Uterus (tissue), 3 donors: ENCODE measurements at regions not wholly inside any gene's neighbourhood (a gene's known extent, or its start where the extent isn't known, plus 50 kb on each side); places are given as distances from the start of the nearest gene placed in this dataset.

Experiments
- DNase-seq, 2 donors: peaks; one replicate each; pipeline ENCODE4 v3.0.0-alpha.2; 2019 to 2020
- H3K27ac ChIP-seq, 2 donors: fragments of 200-600 bp; sonication (generic); 1 replicate in 1 of 2; 2 replicates in 1 of 2; pipeline ENCODE4 v1.5.1; 2016 to 2018
- H3K27me3 ChIP-seq, 2 donors: fragments of 200-600 bp; sonication (generic); one replicate each; pipeline ENCODE4 v1.5.1; 2018 to 2019; ENCODE audit warnings: control low read depth in 1 of 2
- H3K36me3 ChIP-seq, 2 donors: fragments of 200-600 bp; sonication (generic); one replicate each; pipeline ENCODE4 v1.5.1; 2019; ENCODE audit warnings: control low read depth in 1 of 2
- H3K4me1 ChIP-seq, 2 donors: fragments of 200-600 bp; sonication (generic); one replicate each; pipeline ENCODE4 v1.5.1; 2018 to 2019; ENCODE audit warnings: control low read depth in 1 of 2
- H3K4me3 ChIP-seq, 2 donors: fragments of 200-600 bp; sonication (generic); 1 replicate in 1 of 2; 2 replicates in 1 of 2; pipeline ENCODE4 v1.5.1; 2018 to 2019; ENCODE audit warnings: mild to moderate bottlenecking in 1 of 2
- H3K9me3 ChIP-seq, 2 donors: fragments of 200-600 bp; sonication (generic); one replicate each; pipeline ENCODE4 v1.5.1; 2019; ENCODE audit warnings: control low read depth in 1 of 2
- CTCF ChIP-seq, 4 experiments: fragments of 200-600 bp in 2 of 4; fragments of 450-650 bp in 2 of 4; sonication (generic) in 2 of 4; IDR thresholded peaks; one replicate each; pipeline ENCODE4 v1.5.1; 2016 to 2019; ENCODE audit warnings: antibody characterized with exemption in 4 of 4, mild to moderate bottlenecking in 2 of 4, moderate library complexity in 1 of 4
- POLR2A ChIP-seq, 2 donors: fragments of 450-650 bp; IDR thresholded peaks; one replicate each; pipeline ENCODE4 v1.6.1; 2016; ENCODE audit warnings: antibody characterized with exemption in 2 of 2, mild to moderate bottlenecking in 1 of 2, moderate library complexity in 1 of 2
- intact Hi-C: fragments of 100-400 bp; cut with DNase I; formaldehyde crosslinking; loops from one replicate; pipeline ENCODE4 v1.15.1; 2023; ENCODE audit warnings: low total_unique reads
- donor health status: DM: yes; HTN: yes; CAD: no.

- H3K4me1 ChIP-seq, result no peaks in the 10 kb centered on the region
- H3K27ac ChIP-seq, result no peak overlapping the region
- no peaks in the 10 kb centered on the region for H3K27me3 ChIP-seq
- H3K4me3 ChIP-seq, result no peak overlapping the region
- H3K36me3 ChIP-seq, result no peaks in the 10 kb centered on the region
- H3K9me3 ChIP-seq, result no peaks in the 10 kb centered on the region
- no peak for DNase-seq
- TF ChIP-seq POLR2A (IDR thresholded peaks at IDR 0.05), result no peak
- intact Hi-C loops, result no loop called here
Observed at GRCh38 chr5:6822556-6823343, 109.5 kb downstream of the TENT4A start.

GRCh38 chr5:6823996-6824395 is 110.8 kb downstream of the TENT4A start:
- no peak for TF ChIP-seq CTCF (IDR thresholded peaks at IDR 0.05)
- no peak for TF ChIP-seq POLR2A (IDR thresholded peaks at IDR 0.05)
- intact Hi-C loops, result no loop called here
- Histone ChIP-seq H3K4me3 (no peak overlapping the region), H3K27me3 (no peaks in the 10 kb centered on the region), H3K9me3 (no peaks in the 10 kb centered on the region), H3K4me1 (no peaks in the 10 kb centered on the region), H3K27ac (no peak overlapping the region), H3K36me3 (no peaks in the 10 kb centered on the region)
- no peak for DNase-seq

- no peaks in the 10 kb centered on the region for H3K4me1 ChIP-seq
- DNase-seq, result no peak
- H3K9me3 ChIP-seq, result no peaks in the 10 kb centered on the region
- H3K36me3 ChIP-seq, result no peaks in the 10 kb centered on the region
- H3K27me3 ChIP-seq, result no peaks in the 10 kb centered on the region
- H3K27ac ChIP-seq, result no peak overlapping the region
- no peak overlapping the region for H3K4me3 ChIP-seq
- intact Hi-C loops, result no loop called here
- TF ChIP-seq CTCF (IDR thresholded peaks at IDR 0.05), result no peak
Observed at GRCh38 chr5:6825678-6826244, 112.5 kb downstream of the TENT4A start.

GRCh38 chr5:6826756-6827155 is 113.5 kb downstream of the TENT4A start:
- DNase-seq, result no peak
- Histone ChIP-seq H3K9me3 (no peaks in the 10 kb centered on the region), H3K36me3 (no peaks in the 10 kb centered on the region), H3K27me3 (no peaks in the 10 kb centered on the region), H3K4me3 (no peak overlapping the region), H3K4me1 (no peaks in the 10 kb centered on the region), H3K27ac (no peak overlapping the region)
- intact Hi-C loops, result no loop called here
- TF ChIP-seq CTCF (IDR thresholded peaks at IDR 0.05) (no peak), POLR2A (IDR thresholded peaks at IDR 0.05) (no peak)

- Histone ChIP-seq H3K27me3 (no peaks in the 10 kb centered on the region), H3K4me3 (no peak overlapping the region), H3K9me3 (no peaks in the 10 kb centered on the region), H3K36me3 (no peaks in the 10 kb centered on the region), H3K4me1 (no peaks in the 10 kb centered on the region), H3K27ac (no peak overlapping the region)
- DNase-seq, result no peak
- TF ChIP-seq CTCF (IDR thresholded peaks at IDR 0.05) (no peak), POLR2A (IDR thresholded peaks at IDR 0.05) (no peak)
- intact Hi-C loops, result no loop called here
Observed at GRCh38 chr5:6827526-6828219, 114.4 kb downstream of the TENT4A start.
